Lower lobe of right lung (tissue), 2 donors: ENCODE measurements at regions not wholly inside any gene's neighbourhood (a gene's known extent, or its start where the extent isn't known, plus 50 kb on each side); places are given as distances from the start of the nearest gene placed in this dataset.

Experiments used
- ATAC-seq, 2 donors: fragments of 200-7000 bp; cut with Tn5 transposase; one replicate each; pipeline ENCODE4 v1.9.1; 2020 to 2022; ENCODE audit warnings: mild to moderate bottlenecking in 2 of 2, moderate library complexity in 2 of 2
- DNase-seq: peaks from one replicate; pipeline ENCODE4 v3.0.0-alpha.2; 2020
- H3K27ac ChIP-seq: fragments of 200-600 bp; one replicate; pipeline ENCODE4 v1.8.0; 2022
- H3K27me3 ChIP-seq: fragments of 200-600 bp; one replicate; pipeline ENCODE4 v1.8.0; 2022; ENCODE audit warnings: low read depth
- H3K36me3 ChIP-seq: fragments of 200-600 bp; one replicate; pipeline ENCODE4 v1.8.0; 2022; ENCODE audit warnings: mild to moderate bottlenecking
- H3K4me1 ChIP-seq: fragments of 200-600 bp; one replicate; pipeline ENCODE4 v1.8.0; 2022
- H3K4me3 ChIP-seq: fragments of 200-600 bp; one replicate; pipeline ENCODE4 v1.8.0; 2022; ENCODE audit warnings: mild to moderate bottlenecking
- H3K9me3 ChIP-seq: fragments of 200-600 bp; one replicate; pipeline ENCODE4 v1.8.0; 2022
- CTCF ChIP-seq: fragments of 200-600 bp; IDR thresholded peaks from one replicate; pipeline ENCODE4 v1.8.0; 2022; ENCODE audit warnings: antibody characterized with exemption, mild to moderate bottlenecking
- intact Hi-C: fragments of 100-400 bp; cut with DNase I; formaldehyde crosslinking; loops from one replicate; pipeline ENCODE4 v1.11.0; 2022
- donor health status: DM: no; HTN: yes; CAD: no; lungs with severe emphysema.

GRCh38 chr6:106804346-106805335 is 169.9 kb downstream of the CD24 start:
- no peak for TF ChIP-seq CTCF
- Histone ChIP-seq H3K9me3 (peaks cover 22% of the 10 kb centered on the region), H3K36me3 (no peaks in the 10 kb centered on the region), H3K4me3 (no peak overlapping the region), H3K27me3 (no peaks in the 10 kb centered on the region), H3K27ac (no peak overlapping the region), H3K4me1 (no peaks in the 10 kb centered on the region)
- ATAC-seq (no peak), DNase-seq (no peak)
- intact Hi-C loops = no loop called here

GRCh38 chr6:106803188-106803587 is 171.3 kb downstream of the CD24 start:
- DNase-seq (no peak), ATAC-seq (no peak)
- Histone ChIP-seq H3K4me3 (no peak overlapping the region), H3K27ac (no peak overlapping the region), H3K4me1 (no peaks in the 10 kb centered on the region), H3K36me3 (no peaks in the 10 kb centered on the region), H3K9me3 (peaks cover 8% of the 10 kb centered on the region), H3K27me3 (no peaks in the 10 kb centered on the region)
- TF ChIP-seq CTCF = no peak
- intact Hi-C loops = no loop called here

- Histone ChIP-seq H3K4me3 (no peak overlapping the region), H3K4me1 (no peaks in the 10 kb centered on the region), H3K27me3 (no peaks in the 10 kb centered on the region), H3K9me3 (no peaks in the 10 kb centered on the region), H3K27ac (no peak overlapping the region), H3K36me3 (no peaks in the 10 kb centered on the region)
- DNase-seq = no peak
- no peak for ATAC-seq
- no peak for TF ChIP-seq CTCF
- intact Hi-C loops = no loop called here
These were observed 172.4 kb downstream of the CD24 start for GRCh38 chr6:106802139-106802538.

GRCh38 chr6:106801256-106801655 is 171.9 kb downstream of the QRSL1 start:
- no peak overlapping the region for H3K4me3 ChIP-seq
- H3K9me3 ChIP-seq = no peaks in the 10 kb centered on the region
- no peak overlapping the region for H3K27ac ChIP-seq
- ATAC-seq = no peak
- no peak for TF ChIP-seq CTCF
- DNase-seq = no peak
- no peaks in the 10 kb centered on the region for H3K27me3 ChIP-seq
- no peaks in the 10 kb centered on the region for H3K36me3 ChIP-seq
- H3K4me1 ChIP-seq = no peaks in the 10 kb centered on the region
- intact Hi-C loops = no loop called here

- TF ChIP-seq CTCF = no peak
- Histone ChIP-seq H3K36me3 (no peaks in the 10 kb centered on the region), H3K27me3 (no peaks in the 10 kb centered on the region), H3K4me3 (no peak overlapping the region), H3K9me3 (no peaks in the 10 kb centered on the region), H3K27ac (no peak overlapping the region), H3K4me1 (no peaks in the 10 kb centered on the region)
- intact Hi-C loops = no loop called here
- ATAC-seq (no peak), DNase-seq (no peak)
These were observed 171.0 kb downstream of the QRSL1 start for GRCh38 chr6:106800379-106800778.
